PC-3 (cell line): ENCODE measurements at regions not wholly inside any gene's neighbourhood (a gene's known extent, or its start where the extent isn't known, plus 50 kb on each side); places are given as distances from the start of the nearest gene placed in this dataset.

Source experiments
- ATAC-seq: fragments of 200-7000 bp; cut with Tn5 transposase; 2 replicates; pipeline ENCODE4 v1.9.1; 2020; ENCODE audit warnings: mild to moderate bottlenecking, moderate library complexity
- BruUV-seq: library from RNA; stranded (reverse); fragments of 400-500 nt; replicated peaks from 2 replicates; lab custom pipeline; 2021; lab: Mats Ljungman, UMichigan
- CTCF ChIA-PET: fragments of 300-600 bp; sonication (Branson Sonifier 250); formaldehyde crosslinking; loops from one replicate; lab custom pipeline; 2022; ENCODE audit warnings: antibody characterized with exemption; lab: Charles Lee
- POLR2A ChIA-PET: fragments of 300-600 bp; sonication (Branson Sonifier 250); formaldehyde crosslinking; loops from one replicate; lab custom pipeline; 2022; ENCODE audit warnings: antibody characterized with exemption; ENCODE audit not compliant: unreplicated experiment; lab: Charles Lee
- DNase-seq: peaks from one replicate; pipeline ENCODE4 v3.0.0-alpha.2; 2015
- H2AFZ ChIP-seq: fragments of 300-600 bp; sonication (generic); 2 replicates; pipeline ENCODE4 v1.6.0; 2016; ENCODE audit warnings: antibody characterized with exemption, low read length
- H3F3A ChIP-seq: fragments of 300-600 bp; sonication (generic); one replicate; pipeline ENCODE4 v1.6.0; 2017; ENCODE audit warnings: antibody characterized with exemption, low read length, control low read depth, mild to moderate bottlenecking; ENCODE audit not compliant: unreplicated experiment
- H3K27ac ChIP-seq: fragments of 300-600 bp; sonication (generic); 2 replicates; pipeline ENCODE4 v1.5.1; 2016; ENCODE audit warnings: mild to moderate bottlenecking, low read length
- H3K27me3 ChIP-seq: fragments of 300-600 bp; sonication (generic); 2 replicates; pipeline ENCODE4 v1.6.1; 2016; ENCODE audit warnings: low read length, mixed read lengths
- H3K36me3 ChIP-seq: fragments of 300-600 bp; sonication (generic); 2 replicates; pipeline ENCODE4 v1.6.1; 2016; ENCODE audit warnings: low read depth, mixed run types, low read length, mixed read lengths
- H3K4me1 ChIP-seq: fragments of 300-600 bp; sonication (generic); 2 replicates; pipeline ENCODE4 v1.5.1; 2016; ENCODE audit warnings: low read length; ENCODE audit not compliant: insufficient read depth
- H3K4me2 ChIP-seq: fragments of 300-600 bp; sonication (generic); 2 replicates; pipeline ENCODE4 v1.6.0; 2016; ENCODE audit warnings: low read length
- H3K4me3 ChIP-seq: fragments of 300-600 bp; sonication (generic); 2 replicates; pipeline ENCODE4 v1.5.1; 2016; ENCODE audit warnings: mild to moderate bottlenecking, low read length, mixed read lengths
- H3K79me2 ChIP-seq: fragments of 300-600 bp; sonication (generic); 2 replicates; pipeline ENCODE4 v1.6.1; 2017; ENCODE audit warnings: low read length, mixed read lengths
- H3K9ac ChIP-seq: fragments of 300-600 bp; sonication (generic); 2 replicates; pipeline ENCODE4 v1.6.0; 2016; ENCODE audit warnings: mild to moderate bottlenecking, low read length
- H3K9me2 ChIP-seq: fragments of 300-600 bp; sonication (generic); replicated peaks from 2 replicates; pipeline ENCODE4 v1.6.1; 2016; ENCODE audit warnings: mixed run types, low read length, mixed read lengths
- H3K9me3 ChIP-seq: fragments of 300-600 bp; sonication (generic); 2 replicates; pipeline ENCODE4 v1.6.1; 2016; ENCODE audit warnings: low read length, mixed read lengths
- H4K20me1 ChIP-seq: fragments of 300-600 bp; sonication (generic); 2 replicates; pipeline ENCODE4 v1.6.1; 2016; ENCODE audit warnings: low read length, mixed read lengths
- CTCF ChIP-seq: fragments of 300-600 bp; sonication (generic); conservative IDR thresholded peaks from 2 replicates; pipeline ENCODE4 v1.5.1; 2017; ENCODE audit warnings: antibody characterized with exemption, low read depth, mild to moderate bottlenecking, low read length
- EZH2 ChIP-seq: fragments of 300-600 bp; sonication (generic); IDR thresholded peaks from one replicate; pipeline ENCODE4 v1.6.1; 2017; ENCODE audit warnings: antibody characterized with exemption, mild to moderate bottlenecking, low read length; ENCODE audit not compliant: unreplicated experiment
- EZH2phosphoT487 ChIP-seq: fragments of 300-600 bp; sonication (generic); IDR thresholded peaks from 2 replicates; pipeline ENCODE4 v1.6.1; 2018; ENCODE audit warnings: mild to moderate bottlenecking, antibody characterized with exemption, low read length, borderline replicate concordance
- intact Hi-C: fragments of 100-400 bp; cut with micrococcal nuclease; formaldehyde crosslinking; loops from 2 replicates; pipeline ENCODE4 v1.9.0; 2023

- Histone ChIP-seq H3K4me2 (no peak overlapping the region), H3K4me3 (no peak overlapping the region), H3F3A (peaks cover 4% of the 10 kb centered on the region), H3K9me3 (0 out of 2 replicates have a peak, but pooled peaks cover 6% of the 10 kb centered on the region), H3K36me3 (no peaks in the 10 kb centered on the region), H3K9ac (no peak overlapping the region), H3K4me1 (peaks cover 22% of the 10 kb centered on the region), H3K79me2 (no peaks in the 10 kb centered on the region), H3K27ac (no peak overlapping the region), H4K20me1 (no peaks in the 10 kb centered on the region), H3K9me2 (no peaks in the 10 kb centered on the region), H3K27me3 (no peaks in the 10 kb centered on the region), H2AFZ (no peak overlapping the region)
- no TSS peak for BruUV-seq
- intact Hi-C loops = no loop called here
- ChIA-PET POLR2A (no interaction called here), CTCF (no interaction called here)
- no peak for ATAC-seq
- no peak for DNase-seq
- TF ChIP-seq CTCF (no peak), EZH2phosphoT487 (no peak), EZH2 (no peak)
Observed at GRCh38 chr15:39114690-39115378, 466.0 kb upstream of the THBS1 start.

- POLR2A ChIA-PET = no interaction called here
- Histone ChIP-seq H3K79me2 (no peaks in the 10 kb centered on the region), H3F3A (peaks cover 4% of the 10 kb centered on the region), H3K4me1 (peaks cover 22% of the 10 kb centered on the region), H4K20me1 (no peaks in the 10 kb centered on the region), H3K4me3 (no peak overlapping the region), H3K27me3 (no peaks in the 10 kb centered on the region), H3K4me2 (no peak overlapping the region), H3K9me3 (0 out of 2 replicates have a peak, but pooled peaks cover 6% of the 10 kb centered on the region), H2AFZ (no peak overlapping the region), H3K27ac (no peak overlapping the region), H3K36me3 (no peaks in the 10 kb centered on the region), H3K9me2 (no peaks in the 10 kb centered on the region), H3K9ac (no peak overlapping the region)
- TF ChIP-seq EZH2 (no peak), CTCF (no peak), EZH2phosphoT487 (no peak)
- BruUV-seq = no TSS peak
- DNase-seq = peak; percentile 71
- ATAC-seq = no peak; the same call in 1 of the 2 replicates
- CTCF ChIA-PET = interaction anchor here (0.5 kb wide), 1 partner anchor 307 kb away, joined by 3 read pairs; no protein-coding TSS in a partner anchor
- intact Hi-C loops = no loop called here
Observed at GRCh38 chr15:39115379-39116057, 465.4 kb upstream of the THBS1 start.

GRCh38 chr15:39118510-39118909, 462.4 kb upstream of the THBS1 start:
- Histone ChIP-seq H3K27me3 (no peaks in the 10 kb centered on the region), H3K4me3 (no peak overlapping the region), H3K9me2 (no peaks in the 10 kb centered on the region), H3K27ac (peak overlapping the region; percentile 60), H3K9me3 (0 out of 2 replicates have a peak, but pooled peaks cover 6% of the 10 kb centered on the region), H3F3A (peaks cover 4% of the 10 kb centered on the region), H3K79me2 (no peaks in the 10 kb centered on the region), H3K4me2 (peak overlapping the region; percentile 56), H2AFZ (no peak overlapping the region), H3K36me3 (no peaks in the 10 kb centered on the region), H3K4me1 (peaks cover 23% of the 10 kb centered on the region), H3K9ac (0 out of 2 replicates have a peak overlapping the region, but pooled peaks have one; percentile 13), H4K20me1 (no peaks in the 10 kb centered on the region)
- no peak for TF ChIP-seq EZH2
- no peak for TF ChIP-seq CTCF
- no peak for TF ChIP-seq EZH2phosphoT487
- DNase-seq (peak; percentile 92), ATAC-seq (peak; percentile 91)
- no TSS peak for BruUV-seq
- intact Hi-C loops = loop anchor here (1.0 kb wide), 1 partner anchor 301 kb away; no protein-coding TSS in a partner anchor
- ChIA-PET POLR2A (no interaction called here), CTCF (no interaction called here)
